ENCODE measurements at regions not wholly inside any gene's neighbourhood (a gene's known extent, or its start where the extent isn't known, plus 50 kb on each side); places are given as distances from the start of the nearest gene placed in this dataset.

DNA sequence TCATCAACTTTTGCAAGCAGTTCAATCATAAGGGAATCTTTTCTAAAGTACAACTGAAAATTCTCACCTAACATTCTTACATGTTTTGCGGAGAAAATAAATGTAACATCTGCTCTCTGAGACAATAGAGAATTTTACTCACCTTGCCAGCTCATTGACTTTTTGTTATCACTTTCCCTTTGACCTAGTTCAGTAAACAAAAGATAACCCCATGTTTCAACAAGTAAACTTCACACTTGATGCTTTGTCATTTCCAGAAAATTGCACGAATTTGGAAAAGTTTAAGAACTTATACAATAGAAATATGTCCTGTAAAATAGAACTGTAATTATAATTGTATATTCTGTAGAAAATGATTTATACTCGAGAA, 1110.0 kb upstream of the ACVR2A start:
- intact Hi-C loops (cut with micrococcal nuclease; ENCODE audit: unreplicated experiment), result loop anchor here (5.0 kb wide), 1 partner anchor 1177 kb away; no protein-coding TSS in a partner anchor
- no peak for DNase-seq (ENCODE audit: low read depth, low spot score)
- Histone ChIP-seq H3K4me3 (ENCODE audit: low read depth in 2 of 2, low read length in 2 of 2) (no peak overlapping the region), H3K4me1 (ENCODE audit: control insufficient read depth, insufficient read depth, low read length) (no peaks in the 10 kb centered on the region), H3K27ac (ENCODE audit: low read length) (no peak overlapping the region), H3K27me3 (ENCODE audit: control insufficient read depth, insufficient read depth, low read length) (no peaks in the 10 kb centered on the region), H3K36me3 (ENCODE audit: control insufficient read depth, insufficient read depth, low read length) (no peaks in the 10 kb centered on the region), H3K9me3 (ENCODE audit: control insufficient read depth, insufficient read depth, low read depth, low read length) (no peaks in the 10 kb centered on the region)
- no peak for ATAC-seq
- CTCF ChIA-PET, result no interaction called here
- BruUV-seq (replicated peaks), result no TSS peak
- no peak for TF ChIP-seq SIN3A (IDR thresholded peaks at IDR 0.05; ENCODE audit: borderline replicate concordance, insufficient read depth, low read depth, low read length)
- TF ChIP-seq, protein P1, sequence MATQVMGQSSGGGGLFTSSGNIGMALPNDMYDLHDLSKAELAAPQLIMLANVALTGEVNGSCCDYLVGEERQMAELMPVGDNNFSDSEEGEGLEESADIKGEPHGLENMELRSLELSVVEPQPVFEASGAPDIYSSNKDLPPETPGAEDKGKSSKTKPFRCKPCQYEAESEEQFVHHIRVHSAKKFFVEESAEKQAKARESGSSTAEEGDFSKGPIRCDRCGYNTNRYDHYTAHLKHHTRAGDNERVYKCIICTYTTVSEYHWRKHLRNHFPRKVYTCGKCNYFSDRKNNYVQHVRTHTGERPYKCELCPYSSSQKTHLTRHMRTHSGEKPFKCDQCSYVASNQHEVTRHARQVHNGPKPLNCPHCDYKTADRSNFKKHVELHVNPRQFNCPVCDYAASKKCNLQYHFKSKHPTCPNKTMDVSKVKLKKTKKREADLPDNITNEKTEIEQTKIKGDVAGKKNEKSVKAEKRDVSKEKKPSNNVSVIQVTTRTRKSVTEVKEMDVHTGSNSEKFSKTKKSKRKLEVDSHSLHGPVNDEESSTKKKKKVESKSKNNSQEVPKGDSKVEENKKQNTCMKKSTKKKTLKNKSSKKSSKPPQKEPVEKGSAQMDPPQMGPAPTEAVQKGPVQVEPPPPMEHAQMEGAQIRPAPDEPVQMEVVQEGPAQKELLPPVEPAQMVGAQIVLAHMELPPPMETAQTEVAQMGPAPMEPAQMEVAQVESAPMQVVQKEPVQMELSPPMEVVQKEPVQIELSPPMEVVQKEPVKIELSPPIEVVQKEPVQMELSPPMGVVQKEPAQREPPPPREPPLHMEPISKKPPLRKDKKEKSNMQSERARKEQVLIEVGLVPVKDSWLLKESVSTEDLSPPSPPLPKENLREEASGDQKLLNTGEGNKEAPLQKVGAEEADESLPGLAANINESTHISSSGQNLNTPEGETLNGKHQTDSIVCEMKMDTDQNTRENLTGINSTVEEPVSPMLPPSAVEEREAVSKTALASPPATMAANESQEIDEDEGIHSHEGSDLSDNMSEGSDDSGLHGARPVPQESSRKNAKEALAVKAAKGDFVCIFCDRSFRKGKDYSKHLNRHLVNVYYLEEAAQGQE (IDR thresholded peaks at IDR 0.05; ENCODE audit: insufficient read depth in 1 of 2, low read depth in 2 of 2, low read length in 1 of 2), result no peak
- no peak for TF ChIP-seq TCF7L2 (IDR thresholded peaks at IDR 0.05; ENCODE audit: low read depth, low read length)
- TF ChIP-seq, protein P2, sequence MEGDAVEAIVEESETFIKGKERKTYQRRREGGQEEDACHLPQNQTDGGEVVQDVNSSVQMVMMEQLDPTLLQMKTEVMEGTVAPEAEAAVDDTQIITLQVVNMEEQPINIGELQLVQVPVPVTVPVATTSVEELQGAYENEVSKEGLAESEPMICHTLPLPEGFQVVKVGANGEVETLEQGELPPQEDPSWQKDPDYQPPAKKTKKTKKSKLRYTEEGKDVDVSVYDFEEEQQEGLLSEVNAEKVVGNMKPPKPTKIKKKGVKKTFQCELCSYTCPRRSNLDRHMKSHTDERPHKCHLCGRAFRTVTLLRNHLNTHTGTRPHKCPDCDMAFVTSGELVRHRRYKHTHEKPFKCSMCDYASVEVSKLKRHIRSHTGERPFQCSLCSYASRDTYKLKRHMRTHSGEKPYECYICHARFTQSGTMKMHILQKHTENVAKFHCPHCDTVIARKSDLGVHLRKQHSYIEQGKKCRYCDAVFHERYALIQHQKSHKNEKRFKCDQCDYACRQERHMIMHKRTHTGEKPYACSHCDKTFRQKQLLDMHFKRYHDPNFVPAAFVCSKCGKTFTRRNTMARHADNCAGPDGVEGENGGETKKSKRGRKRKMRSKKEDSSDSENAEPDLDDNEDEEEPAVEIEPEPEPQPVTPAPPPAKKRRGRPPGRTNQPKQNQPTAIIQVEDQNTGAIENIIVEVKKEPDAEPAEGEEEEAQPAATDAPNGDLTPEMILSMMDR (IDR thresholded peaks at IDR 0.05), result no peak
- no peak for TF ChIP-seq POLR2AphosphoS5 (IDR thresholded peaks at IDR 0.05; ENCODE audit: low read depth, low read length)
- in situ Hi-C loops (cut with HindIII; ENCODE audit: low pct_unique_long_range_greater_than_20kb, low sequenced_read_pairs), result no loop called here
- POLR2A ChIA-PET, result no interaction called here

DNA sequence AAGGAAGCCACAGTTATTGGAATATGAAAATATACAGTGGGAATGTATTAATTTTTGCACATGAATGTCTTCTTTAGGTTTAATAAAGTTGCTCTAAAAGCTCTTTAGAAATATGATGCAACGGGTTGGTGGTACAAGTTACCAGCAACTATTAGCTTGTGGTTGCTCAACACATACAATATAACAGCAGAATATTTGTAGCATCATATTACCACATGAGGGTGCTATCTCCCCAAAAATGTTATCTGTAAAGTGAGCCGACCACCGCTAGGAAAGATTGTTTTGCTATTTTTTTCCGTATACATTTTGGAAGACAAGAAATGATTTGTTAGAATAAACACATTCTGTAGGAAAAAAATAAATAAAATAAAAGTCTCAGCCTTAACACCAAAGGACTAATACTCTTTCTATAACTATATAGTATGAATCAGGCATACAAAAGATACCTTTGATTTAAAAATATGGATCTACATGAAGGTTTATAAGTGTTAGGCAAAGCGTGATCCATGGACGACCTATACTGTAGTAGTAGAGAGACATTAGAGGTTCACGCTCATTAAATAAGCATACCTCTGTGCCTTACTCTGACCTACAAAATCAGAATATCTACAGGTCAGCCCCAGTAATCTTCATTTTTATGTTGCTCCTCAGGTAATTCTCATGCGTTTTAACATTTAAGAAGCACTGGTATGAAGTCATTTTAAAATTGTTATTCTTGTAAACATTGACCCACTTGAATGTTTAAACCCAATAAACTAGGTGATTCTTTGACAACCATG, 1110.6 kb upstream of the ACVR2A start:
- intact Hi-C loops (cut with micrococcal nuclease; ENCODE audit: unreplicated experiment) (loop anchor here (5.0 kb wide), 1 partner anchor 1178 kb away; no protein-coding TSS in a partner anchor), in situ Hi-C loops (cut with HindIII; ENCODE audit: low pct_unique_long_range_greater_than_20kb, low sequenced_read_pairs) (no loop called here)
- ChIA-PET POLR2A (no interaction called here), CTCF (interaction anchor here (0.5 kb wide), 1 partner anchor 999 kb away, joined by 3 read pairs; no protein-coding TSS in a partner anchor)
- TF ChIP-seq, protein P2 (IDR thresholded peaks at IDR 0.05), result peak; percentile 48; the same call in 1 of the 2 replicates
- TF ChIP-seq POLR2AphosphoS5 (IDR thresholded peaks at IDR 0.05; ENCODE audit: low read depth, low read length), result no peak
- BruUV-seq (replicated peaks), result no TSS peak
- peak; percentile 76; the same call in 1 of the 2 replicates for ATAC-seq
- H3K27ac ChIP-seq (ENCODE audit: low read length), result no peak overlapping the region
- H3K4me3 ChIP-seq (ENCODE audit: low read depth in 2 of 2, low read length in 2 of 2), result no peak overlapping the region
- no peaks in the 10 kb centered on the region for H3K27me3 ChIP-seq (ENCODE audit: control insufficient read depth, insufficient read depth, low read length)
- no peaks in the 10 kb centered on the region for H3K4me1 ChIP-seq (ENCODE audit: control insufficient read depth, insufficient read depth, low read length)
- no peaks in the 10 kb centered on the region for H3K36me3 ChIP-seq (ENCODE audit: control insufficient read depth, insufficient read depth, low read length)
- H3K9me3 ChIP-seq (ENCODE audit: control insufficient read depth, insufficient read depth, low read depth, low read length), result no peaks in the 10 kb centered on the region
- DNase-seq (ENCODE audit: low read depth, low spot score), result peak; percentile 2
